K562 (cell line): ENCODE measurements at regions not wholly inside any gene's neighbourhood (a gene's known extent, or its start where the extent isn't known, plus 50 kb on each side); places are given as distances from the start of the nearest gene placed in this dataset.
A peak's percentile ranks its signal among the peaks of the same experiment; 100 is the strongest.

Experiments used
- ATAC-seq: fragments of 200-7000 bp; cut with Tn5 transposase; 3 replicates; pipeline ENCODE4 v1.9.1; 2020; ENCODE audit warnings: moderate library complexity
- BruUV-seq: library from RNA; stranded (reverse); fragments of 400-500 nt; replicated peaks from 2 replicates; lab custom pipeline; 2021; lab: Mats Ljungman, UMichigan
- CTCF ChIA-PET: fragments of 300-600 bp; formaldehyde crosslinking; extraction: SDS; loops from one replicate; lab custom pipeline; 2021; ENCODE audit warnings: low intra/inter-chr PET ratio; lab: Yijun Ruan, JAX
- POLR2A ChIA-PET: fragments of 300-600, 350-650 bp; sonication (Branson Sonifier 250); formaldehyde crosslinking; extraction: SDS; loops from one replicate; lab custom pipeline; 2021; ENCODE audit warnings: antibody characterized with exemption, inconsistent platforms; lab: Yijun Ruan, JAX
- DNase-seq, 4 experiments: peaks; one replicate each; pipeline versions ENCODE4 v3.0.0 to v3.0.0-alpha.2; 2011 to 2018; ENCODE audit warnings: low spot score in 3 of 4, mixed read lengths in 3 of 4; ENCODE audit errors: extremely low read depth in 1 of 4
- FAIRE-seq: peaks from 2 replicates; lab custom pipeline; 2011; peaks lifted over from hg19 to GRCh38; lab: Jason Lieb, UNC
- H2AFZ ChIP-seq: 2 replicates; pipeline ENCODE4 v1.6.0; 2011; ENCODE audit warnings: low read depth, low read length, control low read depth, inconsistent platforms
- H3K27ac ChIP-seq: fragments of 200-600 bp; 3 replicates; pipeline ENCODE4 v1.8.0; 2011; ENCODE audit warnings: low read depth, mild to moderate bottlenecking, control low read depth, inconsistent platforms, low read length, moderate library complexity, mixed read lengths; ENCODE audit errors: extremely low read depth
- H3K27me3 ChIP-seq, 2 experiments: fragments of 300-600 bp in 1 of 2; 2 replicates in 1 of 2; 3 replicates in 1 of 2; pipeline versions ENCODE4 v1.6.0 to v1.8.0; 2011; ENCODE audit warnings: inconsistent platforms in 2 of 2, low read length in 2 of 2, mild to moderate bottlenecking in 1 of 2, mixed read lengths in 1 of 2, moderate library complexity in 1 of 2; ENCODE audit not compliant: control insufficient read depth in 2 of 2, insufficient read depth in 2 of 2
- H3K36me3 ChIP-seq: fragments of 300-600 bp; 3 replicates; pipeline ENCODE4 v1.8.0; 2011; ENCODE audit warnings: mild to moderate bottlenecking, low read length, inconsistent platforms; ENCODE audit not compliant: control insufficient read depth, insufficient read depth
- H3K4me1 ChIP-seq, 2 experiments: fragments of 200-600 bp in 1 of 2; replicated peaks in 1 of 2; 2 replicates in 1 of 2; 3 replicates in 1 of 2; pipeline versions ENCODE4 v1.5.1 to v1.8.0; 2011; ENCODE audit warnings: inconsistent platforms in 2 of 2, low read length in 2 of 2, mild to moderate bottlenecking in 1 of 2, mixed read lengths in 1 of 2, moderate library complexity in 1 of 2; ENCODE audit not compliant: control insufficient read depth in 2 of 2, insufficient read depth in 2 of 2
- H3K4me2 ChIP-seq: 2 replicates; pipeline ENCODE4 v1.6.1; 2011; ENCODE audit warnings: low read length, control low read depth, inconsistent platforms, mixed read lengths; ENCODE audit not compliant: insufficient read depth
- H3K4me3 ChIP-seq: fragments of 200-600 bp; sonication (generic), shearing (Covaris generic); 2 replicates; pipeline ENCODE4 v1.5.1; 2016; ENCODE audit warnings: control low read depth, inconsistent platforms
- H3K79me2 ChIP-seq: fragments of 200-600 bp; 3 replicates; pipeline ENCODE4 v1.8.0; 2011; ENCODE audit warnings: low read length, inconsistent platforms; ENCODE audit not compliant: control insufficient read depth, insufficient read depth
- H3K9ac ChIP-seq, 2 experiments: 2 replicates each; pipeline versions ENCODE4 v1.6.0 to v1.6.1; 2011; ENCODE audit warnings: low read depth in 2 of 2, low read length in 2 of 2, control low read depth in 1 of 2, inconsistent platforms in 1 of 2, mild to moderate bottlenecking in 1 of 2, mixed read lengths in 1 of 2; ENCODE audit not compliant: insufficient read depth in 1 of 2
- H3K9me1 ChIP-seq: one replicate; pipeline ENCODE4 v1.6.0; 2011; ENCODE audit warnings: inconsistent platforms, mild to moderate bottlenecking, low read length, moderate library complexity; ENCODE audit not compliant: control insufficient read depth, insufficient read depth
- H3K9me3 ChIP-seq: replicated peaks from 2 replicates; pipeline ENCODE4 v1.5.1; 2011; ENCODE audit warnings: low read depth, low read length, inconsistent platforms; ENCODE audit not compliant: control insufficient read depth, insufficient read depth
- H4K20me1 ChIP-seq: replicated peaks from 2 replicates; pipeline ENCODE4 v1.6.1; 2011; ENCODE audit warnings: low read length, inconsistent platforms, mixed read lengths; ENCODE audit not compliant: control insufficient read depth, insufficient read depth
- ARNT ChIP-seq, 2 experiments: fragments of 450-650 bp; IDR thresholded peaks; 2 replicates each; pipeline ENCODE4 v1.6.1; 2016; ENCODE audit warnings: mild to moderate bottlenecking in 1 of 2
- C11orf30 ChIP-seq: fragments of 450-650 bp; IDR thresholded peaks from 2 replicates; pipeline ENCODE4 v1.6.1; 2016; ENCODE audit warnings: low read depth, mild to moderate bottlenecking
- CXXC5 ChIP-seq: fragments of 250-450 bp; sonication (Bioruptor Pico); IDR thresholded peaks from 2 replicates; pipeline ENCODE4 v1.8.0; 2022; ENCODE audit warnings: inconsistent platforms, mild to moderate bottlenecking, moderate library complexity
- DPF2 ChIP-seq: fragments of 450-650 bp; IDR thresholded peaks from 2 replicates; pipeline ENCODE4 v1.6.1; 2016
- FOSL1 ChIP-seq: fragments of 200-800 bp; sonication (Bioruptor generic); conservative IDR thresholded peaks from 2 replicates; pipeline ENCODE4 v1.6.1; 2016; ENCODE audit warnings: missing genetic modification characterization, missing compliant biosample characterization
- HMGXB4 ChIP-seq: sonication (generic); formaldehyde crosslinking; IDR thresholded peaks from 2 replicates; pipeline ENCODE4 v1.8.1; 2023; ENCODE audit warnings: mild to moderate bottlenecking, missing genetic modification reagents
- MAFG ChIP-seq: fragments of 450-650 bp; conservative IDR thresholded peaks from 2 replicates; pipeline ENCODE4 v1.6.1; 2016; ENCODE audit warnings: missing genetic modification characterization, missing compliant biosample characterization
- MEF2A ChIP-seq: IDR thresholded peaks from 2 replicates; pipeline ENCODE4 v1.6.1; 2011; ENCODE audit warnings: low read depth, mild to moderate bottlenecking, low read length, moderate library complexity; ENCODE audit not compliant: control insufficient read depth
- NFE2 ChIP-seq: IDR thresholded peaks from 2 replicates; pipeline ENCODE4 v1.6.1; 2014; ENCODE audit warnings: antibody characterized with exemption, low read depth
- NR2C1 ChIP-seq, 2 experiments: fragments of 450-650 bp; IDR thresholded peaks; 2 replicates each; pipeline ENCODE4 v1.6.1; 2017; ENCODE audit warnings: mild to moderate bottlenecking in 2 of 2, antibody characterized with exemption in 1 of 2, inconsistent platforms in 1 of 2, missing compliant biosample characterization in 1 of 2, missing genetic modification characterization in 1 of 2
- PRMT5 ChIP-seq: sonication (generic); formaldehyde crosslinking; IDR thresholded peaks from 2 replicates; pipeline ENCODE4 v1.5.0; 2020; ENCODE audit warnings: missing genetic modification reagents
- RBM25 ChIP-seq: fragments of 200-400 bp; formaldehyde crosslinking; IDR thresholded peaks from 2 replicates; pipeline ENCODE4 v1.6.1; 2018; ENCODE audit warnings: low read length, low read depth, moderate library complexity; ENCODE audit not compliant: severe bottlenecking
- TBL1XR1 ChIP-seq, 2 experiments: IDR thresholded peaks; 2 replicates each; pipeline ENCODE4 v1.6.1; 2012; ENCODE audit warnings: improper control_type of control experiment in 2 of 2, low read length in 2 of 2, mild to moderate bottlenecking in 1 of 2
- ZBTB33 ChIP-seq: sonication (generic); formaldehyde crosslinking; IDR thresholded peaks from 2 replicates; pipeline ENCODE4 v1.8.1; 2023; ENCODE audit warnings: mild to moderate bottlenecking, missing genetic modification reagents
- ZFP36 ChIP-seq: fragments of 150-350 bp; IDR thresholded peaks from 2 replicates; pipeline ENCODE4 v1.6.1; 2018; ENCODE audit warnings: low read length, low read depth; ENCODE audit not compliant: partially characterized antibody
- ZNF274 ChIP-seq: IDR thresholded peaks from 2 replicates; pipeline ENCODE4 v1.6.1; 2011; ENCODE audit warnings: low read depth, mild to moderate bottlenecking, low read length, moderate library complexity, borderline replicate concordance
- ZNF507 ChIP-seq: conservative IDR thresholded peaks from 2 replicates; pipeline ENCODE4 v1.6.1; 2017; ENCODE audit warnings: missing genetic modification characterization, missing compliant biosample characterization
- WGBS: fragments of 100-300 bp; shearing (Covaris generic); methylation state at CpG from one replicate; pipeline ENCODE4 v1.1.6; 2016; ENCODE audit warnings: low coverage, mixed read lengths; ENCODE audit not compliant: insufficient coverage; ENCODE audit errors: missing lambda C conversion rate; 5-methylcytosine and 5-hydroxymethylcytosine counted together
- in situ Hi-C: fragments of 300-500 bp; cut with MboI; formaldehyde crosslinking; loops from 4 replicates; pipeline ENCODE4 v1.15.0; 2018; ENCODE audit warnings: inconsistent platforms, mixed read lengths
- intact Hi-C: fragments of 100-400 bp; cut with micrococcal nuclease; formaldehyde crosslinking; loops from 2 replicates; pipeline ENCODE4 v1.14.2; 2022

- no TSS peak for BruUV-seq
- ATAC-seq (no peak), FAIRE-seq (no peak), DNase-seq (no peak)
- no peak overlapping the region for H3K4me3 ChIP-seq
- H3K27me3 ChIP-seq, result no peaks in the 10 kb centered on the region; a peak in 2 of 5 replicates
- H4K20me1 ChIP-seq, result no peaks in the 10 kb centered on the region
- H3K9ac ChIP-seq, result no peak overlapping the region
- ChIA-PET POLR2A (no interaction called here), CTCF (no interaction called here)
- H3K79me2 ChIP-seq, result no peaks in the 10 kb centered on the region
- in situ Hi-C loops, result no loop called here
- H3K9me3 ChIP-seq, result no peaks in the 10 kb centered on the region
- H3K4me1 ChIP-seq, result peaks cover 0 to 8% of the 10 kb centered on the region in 2 experiments; a peak in 3 of 5 replicates
- H3K27ac ChIP-seq, result no peak overlapping the region
- H3K4me2 ChIP-seq, result no peak overlapping the region
- H2AFZ ChIP-seq, result no peak overlapping the region
- 0% methylated on average over 1 of the region's 1 CpG for WGBS
- no peaks in the 10 kb centered on the region for H3K36me3 ChIP-seq
- H3K9me1 ChIP-seq, result no peaks in the 10 kb centered on the region
- TF ChIP-seq ZNF507 (0 out of 2 replicates have a peak, but pooled peaks have one; percentile 13), TBL1XR1 (IDR thresholded peaks at IDR 0.05; ENCODE audit: low read length in 2 of 2) (no peak), MAFG (tag) (peak; percentile 67), MEF2A (no peak), ZBTB33 (CRISPR knock-in tag) (no peak), PRMT5 (CRISPR knock-in tag) (no peak), ZFP36 (peak; percentile 75), DPF2 (peak; percentile 18; the same call in 1 of the 2 replicates), CXXC5 (CRISPR knock-in tag) (no peak), NR2C1 (IDR thresholded peaks at IDR 0.05) (no peak), NR2C1 (tag; IDR thresholded peaks at IDR 0.05) (no peak), HMGXB4 (CRISPR knock-in tag) (no peak), RBM25 (peak; percentile 17), ZNF274 (no peak), ARNT (IDR thresholded peaks at IDR 0.05) (peak in 1 of 2 experiments; percentile 90; a peak in 2 of 4 replicates), C11orf30 (0 out of 2 replicates have a peak, but pooled peaks have one; percentile 16), FOSL1 (peak; percentile 68), NFE2 (peak; percentile 39; the same call in 1 of the 2 replicates)
- intact Hi-C loops, result no loop called here
Measured at GRCh38 chr2:240240781-240241180, 100.3 kb upstream of the OTOS start.
